Activated CD8-positive, alpha-beta memory T cell treated with anti-CD3 and anti-CD28 coated beads, Interleukin-2, amount 50 U/mL, for 1 hour (primary cell): ENCODE measurements at regions not wholly inside any gene's neighbourhood (a gene's known extent, or its start where the extent isn't known, plus 50 kb on each side); places are given as distances from the start of the nearest gene placed in this dataset.

ENCODE experiments used
- DNase-seq: peaks from one replicate; pipeline ENCODE4 v3.0.0-alpha.2; 2020; ENCODE audit errors: extremely low read depth

DNA sequence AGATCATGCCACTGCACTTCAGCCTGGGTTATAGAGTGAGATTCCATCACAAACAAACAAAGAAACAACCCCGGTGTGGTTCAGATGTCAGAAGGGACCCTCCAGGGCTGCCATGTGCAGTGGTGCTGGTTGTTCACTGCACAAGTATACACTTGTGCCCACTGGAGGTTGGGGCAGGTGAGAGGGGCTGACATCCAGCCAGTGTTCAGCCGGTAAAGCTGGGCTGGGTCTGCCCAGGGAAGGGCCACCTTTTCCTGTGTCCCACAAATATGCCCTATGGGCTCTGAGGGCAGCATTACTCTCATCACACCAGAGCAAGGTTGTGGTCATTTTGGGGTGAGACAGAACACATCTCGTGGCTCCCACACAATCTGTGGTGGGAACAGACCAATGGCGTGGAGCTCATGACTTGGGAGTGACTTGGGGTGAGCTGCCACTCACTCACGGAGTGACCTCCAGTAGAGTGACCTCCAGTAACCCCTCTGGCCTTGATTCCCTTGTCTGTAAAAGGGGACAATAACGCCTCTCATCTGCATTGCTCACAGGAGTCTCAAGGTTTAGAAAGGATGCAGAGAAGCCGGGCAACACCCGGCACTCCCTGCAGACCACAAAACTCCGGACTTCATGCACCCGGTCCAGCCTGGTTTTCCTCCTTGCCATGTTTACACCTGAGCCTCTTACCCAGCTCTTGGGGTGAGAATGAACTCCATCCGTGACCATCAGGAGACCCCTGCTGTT lies 69.0 kb upstream of the VRK1 start:
- DNase-seq: no peak

GRCh38 chr14:96729889-96730288 lies 67.3 kb upstream of the VRK1 start:
- DNase-seq: no peak

DNA sequence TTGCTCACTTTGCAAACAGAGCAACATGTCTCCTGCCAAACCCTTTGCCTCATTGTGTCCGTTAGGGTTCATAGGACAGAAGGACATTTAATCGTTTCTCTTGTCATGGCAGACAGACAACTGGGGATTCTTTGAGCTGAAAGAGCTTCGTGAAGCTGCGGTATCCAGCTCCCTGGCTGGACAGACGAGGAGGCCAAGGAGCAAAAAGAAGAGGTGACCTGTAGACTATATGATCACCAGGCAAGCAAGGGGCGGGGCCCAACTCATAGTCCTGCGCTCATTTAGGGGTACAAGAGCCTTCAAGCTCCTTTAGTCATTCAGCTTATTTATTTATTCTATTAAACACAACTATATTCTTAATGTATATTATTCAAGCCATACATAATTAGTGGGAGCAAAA lies 66.8 kb upstream of the VRK1 start:
- no peak for DNase-seq

GRCh38 chr14:96734076-96734622 lies 63.0 kb upstream of the VRK1 start:
- DNase-seq: no peak

DNA sequence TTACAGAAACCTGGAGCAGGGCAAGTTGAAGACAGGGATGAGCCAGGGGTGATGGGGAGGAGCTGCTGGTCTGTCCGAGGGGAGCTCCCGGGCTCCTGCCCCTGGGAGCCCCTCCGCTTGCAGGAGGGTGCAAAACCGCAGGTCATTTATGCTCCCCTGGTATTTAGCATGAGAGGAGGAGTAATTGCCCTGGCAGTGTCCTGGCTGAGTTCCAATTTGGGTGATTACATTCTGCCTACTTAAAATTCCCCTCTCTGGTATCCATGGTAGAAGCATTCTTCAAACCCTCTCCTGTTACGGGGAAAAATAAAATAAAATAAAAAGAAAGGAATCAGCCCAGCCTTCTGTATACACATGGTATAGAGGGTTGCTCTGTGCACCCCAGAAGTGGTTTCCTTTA lies 61.7 kb upstream of the VRK1 start:
- DNase-seq: no peak

DNA sequence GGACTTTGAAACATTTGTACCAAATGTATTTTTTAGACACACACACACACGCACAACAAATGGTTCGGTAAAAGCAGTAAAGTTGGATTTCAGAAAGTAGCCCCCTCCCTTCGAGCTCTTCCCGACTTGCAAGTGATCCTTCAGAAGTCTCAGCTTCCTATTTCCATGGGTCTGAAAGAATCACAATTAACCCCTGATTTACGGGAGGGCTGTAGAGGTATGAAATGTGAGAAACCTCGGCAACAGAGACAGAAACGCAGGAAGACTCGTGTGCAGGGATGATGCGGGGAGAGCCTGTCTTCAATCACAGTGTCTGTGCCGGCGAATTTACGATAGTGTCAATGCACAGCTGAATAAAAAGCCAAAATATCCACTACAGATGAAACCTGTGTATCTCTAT lies 60.7 kb upstream of the VRK1 start:
- no peak for DNase-seq

GRCh38 chr14:96737881-96738280 lies 59.3 kb upstream of the VRK1 start:
- no peak for DNase-seq

- DNase-seq: no peak
These were observed 57.8 kb upstream of the VRK1 start for GRCh38 chr14:96739200-96739910.

DNA sequence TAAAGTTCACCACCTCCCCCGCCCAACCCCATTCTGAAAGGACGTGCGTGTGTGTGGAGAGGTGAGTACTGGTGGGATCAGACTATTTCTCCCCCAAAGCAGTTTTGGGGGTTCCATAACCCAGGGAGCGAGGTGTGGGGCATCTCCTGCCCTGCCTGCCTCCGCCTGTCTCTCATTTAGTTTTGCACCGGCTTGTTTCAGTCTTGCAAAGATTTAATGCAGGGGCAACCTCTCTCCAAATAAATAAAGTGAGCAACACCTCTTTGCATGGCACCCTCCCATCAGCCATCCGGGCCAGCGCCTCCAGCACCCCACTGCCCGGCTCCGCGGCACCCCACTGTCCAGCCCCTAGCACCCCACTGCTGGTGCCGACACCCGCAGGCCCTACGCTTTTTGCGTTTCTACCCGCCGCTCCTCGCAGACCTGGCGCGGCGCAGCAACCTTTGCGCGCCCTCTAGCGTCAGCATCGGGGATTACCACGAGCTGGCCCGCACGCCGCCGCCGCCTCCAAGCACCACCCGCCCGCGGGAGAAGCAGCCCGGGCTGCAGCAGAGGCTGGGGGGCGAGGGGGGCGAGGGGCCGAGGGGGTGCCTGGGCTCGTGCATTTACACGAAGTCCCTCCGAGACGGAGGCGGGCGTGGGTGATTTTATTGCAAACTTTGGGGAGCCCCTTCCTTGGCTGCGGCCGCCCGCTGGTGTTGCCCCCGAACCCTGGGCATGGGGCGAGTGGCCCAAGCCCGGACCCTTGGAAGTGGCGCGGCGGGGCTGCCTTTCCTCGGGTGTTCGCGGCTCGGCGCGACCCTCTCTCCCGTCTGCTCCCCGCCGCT lies 55.8 kb upstream of the VRK1 start:
- DNase-seq: peak; percentile 13

- DNase-seq: no peak
These were observed 52.9 kb upstream of the VRK1 start for GRCh38 chr14:96744262-96744661.

GRCh38 chr14:96745500-96746051 lies 51.6 kb upstream of the VRK1 start:
- DNase-seq: no peak

DNA sequence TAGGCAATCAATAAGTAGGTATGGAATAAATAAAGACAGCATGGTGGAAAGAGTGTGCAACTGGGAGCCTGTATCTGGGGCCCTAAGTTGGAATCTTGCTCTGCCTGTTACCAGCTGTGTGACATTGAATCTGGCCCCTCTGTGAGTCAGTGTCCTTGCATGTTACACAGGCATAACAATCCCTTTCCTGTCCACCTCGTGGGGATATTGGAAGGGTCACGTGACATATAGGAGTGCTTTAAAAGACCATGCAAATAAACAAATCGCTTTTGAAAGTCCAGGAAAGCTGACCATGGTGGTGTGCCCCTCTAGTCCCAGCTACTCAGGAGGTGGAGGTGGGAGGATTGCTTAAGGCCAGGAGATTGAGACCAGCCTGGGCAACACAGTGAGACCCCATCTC lies 51.1 kb upstream of the VRK1 start:
- DNase-seq: no peak

DNA sequence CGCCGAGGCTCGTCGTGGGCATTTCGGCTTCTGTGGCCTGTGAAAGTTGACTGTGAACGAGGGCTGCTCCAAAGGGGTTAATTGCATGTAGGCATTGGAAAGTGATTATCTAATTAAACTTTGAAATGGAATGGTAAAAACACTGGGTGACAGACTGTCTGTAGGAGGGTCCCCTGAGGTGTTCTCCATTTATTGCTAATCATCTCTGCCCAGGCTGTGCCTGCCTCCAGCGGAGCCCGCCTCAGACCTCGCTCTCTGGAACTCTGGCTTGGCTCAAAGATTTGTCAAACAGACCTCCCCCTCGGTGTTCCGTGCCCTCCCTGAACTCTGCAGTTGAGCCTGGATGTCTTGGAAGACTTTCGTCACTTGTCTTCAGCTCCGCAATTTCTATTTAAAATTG lies 50.2 kb upstream of the VRK1 start:
- no peak for DNase-seq
